ENCODE measurements at regions not wholly inside any gene's neighbourhood (a gene's known extent, or its start where the extent isn't known, plus 50 kb on each side); places are given as distances from the start of the nearest gene placed in this dataset.
"Not testable (repeated sequence)": the region's sequence is repeated elsewhere in the genome, so short reads cannot be mapped to it uniquely, and the experiment has no call there.

DNA sequence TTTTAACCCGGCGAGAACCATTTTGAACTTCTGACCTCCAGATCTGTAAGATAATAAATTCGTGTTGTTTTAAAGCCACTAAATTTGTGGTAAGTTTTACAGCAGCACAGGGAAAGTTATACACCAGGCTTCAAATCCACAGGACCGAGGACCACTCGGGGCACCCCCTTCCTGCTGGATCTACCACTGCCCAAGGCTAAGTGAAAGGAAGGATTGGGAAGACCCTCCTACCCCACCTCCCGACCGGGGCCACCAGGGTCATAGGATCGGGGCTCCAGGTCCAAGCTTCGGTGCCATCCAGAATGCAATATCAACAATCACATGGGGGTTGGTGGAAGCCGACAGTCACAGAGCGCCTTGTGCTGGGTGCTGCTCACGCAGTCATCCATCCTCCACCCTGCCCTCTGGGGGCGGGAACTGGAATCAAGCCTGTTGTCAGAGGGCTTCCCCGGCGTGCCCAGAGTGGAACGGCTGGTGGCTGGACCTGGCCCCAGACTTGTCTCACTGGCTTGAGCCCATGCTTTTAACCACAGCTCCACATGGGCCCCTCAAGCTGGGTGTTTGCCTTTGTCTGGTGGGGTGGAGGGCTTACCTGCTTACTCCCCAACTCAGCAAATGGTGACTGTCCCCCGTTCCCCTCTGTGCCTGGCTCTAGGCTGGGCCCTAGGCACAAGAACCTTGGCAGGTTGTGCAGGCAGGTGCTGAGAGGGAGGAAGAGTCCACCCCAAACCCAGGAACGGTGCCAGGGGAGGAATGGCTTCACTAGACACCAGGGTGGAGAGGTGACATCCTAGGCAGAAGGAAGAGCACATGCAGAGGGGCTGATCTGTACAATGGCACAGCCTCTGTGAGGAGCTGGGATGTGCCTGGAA, 180.3 kb upstream of the RTL1 start:
- DNase-seq: no peak

- DNase-seq: no peak
Observed at GRCh38 chr14:101084436-101084826, 180.9 kb upstream of the RTL1 start.

GRCh38 chr14:101086926-101087325, 183.4 kb upstream of the RTL1 start:
- DNase-seq: no peak

- no peak for DNase-seq
Observed at GRCh38 chr14:101087614-101088394, 184.3 kb upstream of the RTL1 start.

DNA sequence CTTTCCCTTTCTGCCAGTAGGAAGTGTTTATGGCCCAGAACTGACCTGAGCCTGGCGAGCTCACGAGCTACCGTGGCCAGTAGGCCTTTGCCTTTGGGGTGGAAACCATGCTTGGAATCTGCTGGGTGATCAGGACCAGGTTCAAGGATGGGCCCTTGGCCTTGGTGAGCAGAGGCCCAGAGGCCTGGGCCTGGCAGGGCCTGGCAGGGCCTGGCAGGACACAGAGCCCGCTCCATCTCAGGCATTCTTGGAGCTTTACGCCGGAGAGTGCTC, 184.8 kb upstream of the RTL1 start:
- no peak for DNase-seq

GRCh38 chr14:101088714-101089113, 185.2 kb upstream of the RTL1 start:
- no peak for DNase-seq

- not testable (repeated sequence) for DNase-seq
Observed at GRCh38 chr14:101090478-101090877, 187.0 kb upstream of the RTL1 start.

DNA sequence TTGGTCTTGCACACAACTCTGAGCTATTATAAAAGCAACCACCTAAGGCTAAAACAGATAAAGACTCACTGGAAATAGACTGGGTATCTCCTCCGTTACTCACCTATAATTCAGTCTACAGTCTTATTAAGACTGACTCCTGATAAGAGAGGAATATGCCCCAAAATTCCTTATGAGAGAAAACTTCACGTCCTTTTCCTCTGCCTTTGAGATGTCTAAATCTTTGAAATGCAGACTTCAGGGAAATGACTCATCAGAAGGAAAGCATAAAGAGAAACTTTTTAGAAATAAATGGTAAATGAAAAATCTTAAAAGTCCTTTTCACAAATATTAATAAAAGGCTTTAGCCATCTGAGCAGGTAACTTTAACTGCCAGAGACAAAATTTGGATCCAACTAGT, 187.5 kb upstream of the RTL1 start:
- no peak for DNase-seq

DNA sequence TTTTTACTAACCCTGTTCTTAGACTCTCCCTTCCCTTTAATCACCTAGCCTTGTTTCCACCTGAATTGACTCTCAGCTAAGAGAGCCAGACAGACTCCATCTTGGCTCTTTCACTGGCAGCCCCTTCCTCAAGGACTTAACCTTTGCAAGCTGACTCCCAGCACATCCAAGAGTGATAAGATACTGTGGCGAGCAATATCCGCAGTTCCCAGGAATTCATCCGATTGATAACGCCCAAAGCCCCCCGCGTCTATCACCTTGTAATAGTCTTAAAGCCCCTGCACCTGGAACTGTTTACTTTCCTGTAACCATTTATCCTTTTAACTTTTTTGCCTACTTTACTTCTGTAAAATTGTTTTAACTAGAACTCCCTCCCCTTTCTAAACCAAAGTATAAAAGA, 191.4 kb upstream of the RTL1 start:
- DNase-seq: not testable (repeated sequence)

DNA sequence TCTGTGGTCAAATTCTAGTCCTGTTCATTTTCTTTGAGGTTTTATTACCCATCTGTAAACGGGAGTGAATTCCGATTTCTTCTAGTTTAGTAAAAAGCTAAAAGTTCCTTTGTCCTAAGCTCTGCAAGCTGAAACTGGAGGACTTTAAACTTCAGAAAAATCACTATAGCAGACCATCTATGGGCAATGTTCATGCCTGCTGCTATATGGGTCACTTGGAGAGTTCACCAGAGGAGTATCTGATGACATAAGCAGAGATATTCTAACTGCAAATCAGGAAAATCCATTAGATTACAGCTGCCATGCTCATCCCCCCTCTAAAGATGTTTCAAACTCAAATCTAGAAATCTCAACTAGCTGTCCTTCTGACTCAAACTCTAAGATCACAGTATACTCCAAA, 193.0 kb upstream of the RTL1 start:
- DNase-seq: no peak

GRCh38 chr14:101097109-101097793, 193.7 kb upstream of the RTL1 start:
- peak; percentile 42 for DNase-seq

GRCh38 chr14:101098177-101098576, 194.7 kb upstream of the RTL1 start:
- DNase-seq: no peak

GRCh38 chr14:101098641-101099040, 195.1 kb upstream of the RTL1 start:
- no peak for DNase-seq

GRCh38 chr14:101101456-101102056, 198.0 kb upstream of the RTL1 start:
- DNase-seq: peak; percentile 63

- no peak for DNase-seq
Observed at GRCh38 chr14:101102875-101103274, 199.4 kb upstream of the RTL1 start.

DNA sequence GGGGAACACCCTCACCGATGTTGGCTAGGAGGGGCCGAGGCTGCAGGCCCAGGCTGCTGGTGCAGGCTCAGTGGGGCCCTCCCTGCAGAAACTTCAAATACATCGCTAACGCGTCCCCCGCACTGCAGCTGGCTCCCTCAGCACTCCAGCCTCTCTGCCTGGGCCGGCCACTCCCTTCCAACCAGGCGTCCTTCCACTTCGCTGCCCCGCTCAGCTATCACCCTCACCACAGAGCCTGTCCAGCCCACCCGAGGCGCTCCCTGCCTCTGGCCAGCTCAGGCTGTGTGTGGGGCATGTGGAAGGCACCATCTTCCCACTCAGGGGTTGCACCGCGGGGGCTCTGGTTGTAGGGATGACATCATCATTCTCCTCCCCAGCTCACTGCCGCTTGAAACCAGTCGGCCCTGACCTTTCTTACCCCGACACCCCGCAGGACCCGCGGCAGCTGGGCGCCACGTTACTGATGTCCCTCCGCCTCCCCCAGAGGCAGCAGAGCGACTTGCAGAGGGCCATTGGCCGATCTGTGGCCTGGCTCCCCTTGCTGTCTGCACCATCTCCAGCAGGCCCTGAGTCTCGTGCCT, 199.9 kb upstream of the RTL1 start:
- no peak for DNase-seq

DNA sequence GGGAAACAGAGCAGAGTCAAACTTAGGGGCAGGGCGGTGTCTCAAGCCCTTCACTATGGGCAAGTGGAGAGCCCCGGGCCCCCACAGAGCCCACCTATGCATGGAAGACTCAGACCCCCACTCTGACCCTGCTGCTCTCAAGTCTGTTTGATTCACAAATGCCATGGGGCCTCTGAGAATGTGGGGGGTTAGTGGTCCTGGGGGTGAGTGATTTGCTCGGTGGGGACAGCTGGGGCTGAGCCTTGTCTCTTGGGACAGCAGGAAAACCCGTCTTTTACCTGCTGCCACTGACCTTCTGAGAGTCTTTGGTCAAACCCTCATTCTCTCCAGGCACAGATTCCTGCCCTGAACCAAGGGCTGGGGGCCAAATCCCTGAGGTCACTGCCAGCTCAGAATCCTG, 201.0 kb upstream of the RTL1 start:
- DNase-seq: no peak

DNA sequence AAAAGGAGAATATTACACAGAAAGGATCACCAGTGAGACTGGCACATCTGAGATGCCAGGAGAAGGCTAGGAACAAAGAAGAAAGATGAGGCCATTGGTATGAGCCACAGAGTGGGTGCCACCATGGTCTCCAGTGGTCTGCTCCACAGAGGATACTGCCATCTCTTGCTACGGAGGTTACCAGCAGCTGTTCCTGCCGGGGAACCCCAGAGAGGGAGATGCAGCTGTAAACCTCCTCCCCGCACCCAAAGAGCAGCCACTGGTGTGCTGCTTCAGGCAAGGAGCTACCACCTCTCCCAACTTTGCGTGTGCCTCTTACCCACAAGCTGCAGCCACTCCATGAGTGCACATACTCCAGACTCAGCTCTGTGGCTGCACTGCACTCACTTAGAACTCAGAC, 201.5 kb upstream of the RTL1 start:
- no peak for DNase-seq

DNA sequence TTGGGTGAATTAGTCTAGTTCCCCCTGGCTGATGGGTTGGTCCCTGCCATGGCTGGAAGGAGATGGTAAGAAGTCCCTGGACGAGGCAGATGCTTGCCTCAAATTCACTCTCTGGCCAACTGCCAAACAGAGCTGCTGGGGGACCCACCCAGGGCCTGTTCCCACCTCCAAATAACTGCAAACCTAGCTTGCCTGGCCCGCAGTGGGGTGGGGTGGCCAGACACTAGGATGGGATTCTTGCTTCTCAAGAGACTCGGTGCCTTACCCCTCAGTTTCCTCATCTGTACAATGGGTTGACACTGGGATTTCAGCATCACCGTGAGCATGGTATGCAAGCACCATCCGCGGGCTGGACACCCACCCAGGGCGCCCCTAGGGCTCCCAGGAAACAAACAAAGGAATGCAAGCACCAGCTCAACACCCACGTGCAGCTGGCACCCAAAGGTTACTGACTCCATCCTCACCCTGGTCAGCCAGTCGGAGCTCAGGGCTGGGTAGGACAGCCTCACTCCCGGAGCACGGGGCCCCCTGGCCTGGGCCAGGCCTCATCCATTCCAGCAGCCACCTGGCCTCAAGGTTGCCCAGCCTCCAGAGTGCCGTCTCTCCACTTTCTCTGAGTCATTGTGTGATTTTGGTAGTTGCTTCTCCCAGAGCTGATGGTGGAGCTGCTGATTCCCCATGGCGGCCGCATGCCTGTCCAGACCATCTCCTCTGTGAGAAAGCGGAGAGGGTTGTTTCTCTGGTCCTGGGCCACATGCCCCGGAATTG, 205.2 kb upstream of the RTL1 start:
- DNase-seq: no peak

- DNase-seq: no peak
Observed at GRCh38 chr14:101109347-101109638, 205.8 kb upstream of the RTL1 start.

DNA sequence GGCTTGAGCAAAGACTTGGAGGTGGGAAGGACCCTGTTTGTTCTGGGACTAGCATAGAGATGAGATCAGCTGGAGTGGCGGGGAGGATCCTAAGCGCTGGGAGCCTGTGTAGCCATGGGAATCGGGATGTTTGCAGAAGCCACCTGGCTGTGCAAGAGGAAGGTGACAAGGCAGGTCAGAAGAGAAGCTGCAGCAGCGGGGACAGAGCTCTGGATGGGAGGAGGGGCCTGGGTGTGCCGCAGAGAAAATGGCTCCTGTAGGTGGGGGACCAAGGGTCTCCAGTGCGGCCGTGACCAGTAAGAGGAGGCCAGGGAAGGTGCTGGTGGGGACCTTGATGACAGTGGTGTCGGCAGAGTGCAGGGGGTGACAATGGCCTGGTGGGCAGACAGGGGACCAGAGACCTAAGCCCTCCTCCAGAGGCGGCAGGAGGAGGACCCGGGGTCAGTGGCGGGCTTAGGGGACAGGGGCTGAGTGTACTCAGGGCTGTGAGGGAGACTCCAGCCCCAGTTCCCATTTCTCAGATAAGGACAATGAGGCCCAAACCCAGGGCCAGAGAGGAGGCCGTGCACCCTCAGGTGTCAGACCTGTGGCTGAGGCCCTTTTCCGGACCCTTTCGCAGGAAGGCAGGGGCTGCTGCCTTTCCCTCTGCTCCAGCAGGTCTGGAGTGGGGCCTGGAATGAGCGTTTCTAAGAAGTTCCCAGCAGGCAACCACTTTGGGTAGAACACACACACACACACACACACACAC, 206.6 kb upstream of the RTL1 start:
- no peak for DNase-seq
